Astrocyte of the cerebellum (primary cell): ENCODE measurements at regions not wholly inside any gene's neighbourhood (a gene's known extent, or its start where the extent isn't known, plus 50 kb on each side); places are given as distances from the start of the nearest gene placed in this dataset.

Experiments
- DNase-seq: peaks from one replicate; pipeline ENCODE4 v3.0.0-alpha.2; 2011; ENCODE audit warnings: low read depth
- H3K4me3 ChIP-seq: 2 replicates; pipeline ENCODE4 v1.5.1; 2011; ENCODE audit warnings: mild to moderate bottlenecking, low read depth, low read length, moderate library complexity
- CTCF ChIP-seq: IDR thresholded peaks from 2 replicates; pipeline ENCODE4 v1.5.1; 2012; ENCODE audit warnings: low read length, low read depth, moderate library complexity, mild to moderate bottlenecking; ENCODE audit errors: missing control alignments
- in situ Hi-C: cut with HindIII; loops from 2 replicates; pipeline ENCODE4 v1.10.0; 2017; ENCODE audit warnings: low sequenced_read_pairs

- H3K4me3 ChIP-seq, result no peak overlapping the region
- in situ Hi-C loops, result no loop called here
- no peak for DNase-seq
- no peak for TF ChIP-seq CTCF
Observed at GRCh38 chr7:46681865-46682503, 760.9 kb upstream of the IGFBP3 start.

- no peak for TF ChIP-seq CTCF
- in situ Hi-C loops, result no loop called here
- DNase-seq, result no peak
- H3K4me3 ChIP-seq, result no peak overlapping the region
Observed at GRCh38 chr7:46680147-46680546, 759.1 kb upstream of the IGFBP3 start.

- in situ Hi-C loops, result no loop called here
- DNase-seq, result no peak
Observed at GRCh38 chr7:46679671-46680070, 758.6 kb upstream of the IGFBP3 start.

GRCh38 chr7:46678421-46678820, 757.3 kb upstream of the IGFBP3 start:
- in situ Hi-C loops, result no loop called here
- TF ChIP-seq CTCF, result no peak
- DNase-seq, result no peak

More at GRCh38 chr7:46679671-46680070, 758.6 kb upstream of the IGFBP3 start:
- no peak overlapping the region for H3K4me3 ChIP-seq
- no peak for TF ChIP-seq CTCF

GRCh38 chr7:46675456-46675855, 754.4 kb upstream of the IGFBP3 start:
- no peak for DNase-seq
- H3K4me3 ChIP-seq, result no peak overlapping the region
- no peak for TF ChIP-seq CTCF
- in situ Hi-C loops, result no loop called here

More at GRCh38 chr7:46678421-46678820, 757.3 kb upstream of the IGFBP3 start:
- H3K4me3 ChIP-seq, result no peak overlapping the region

- DNase-seq, result no peak
Observed at GRCh38 chr7:46672861-46673260, 751.8 kb upstream of the IGFBP3 start.

More at GRCh38 chr7:46672861-46673260, 751.8 kb upstream of the IGFBP3 start:
- no peak for TF ChIP-seq CTCF
- in situ Hi-C loops, result no loop called here
- H3K4me3 ChIP-seq, result no peak overlapping the region
